H9 (cell line): ENCODE measurements at regions not wholly inside any gene's neighbourhood (a gene's known extent, or its start where the extent isn't known, plus 50 kb on each side); places are given as distances from the start of the nearest gene placed in this dataset.

ENCODE experiments used
- DNase-seq: peaks from one replicate; pipeline ENCODE4 v3.0.0-alpha.2; 2017
- H2AFZ ChIP-seq: one replicate; pipeline ENCODE4 v1.6.1; 2013; ENCODE audit warnings: mild to moderate bottlenecking, low read length, control low read depth, moderate library complexity
- H2AK5ac ChIP-seq: 2 replicates; pipeline ENCODE4 v1.6.1; 2013; ENCODE audit warnings: low read length, control low read depth, mixed read lengths; ENCODE audit not compliant: insufficient read length
- H2BK120ac ChIP-seq: one replicate; pipeline ENCODE4 v1.6.1; 2013; ENCODE audit warnings: low read depth, mild to moderate bottlenecking, low read length, control low read depth, inconsistent platforms; ENCODE audit not compliant: poor library complexity, severe bottlenecking
- H2BK12ac ChIP-seq: 2 replicates; pipeline ENCODE4 v1.6.1; 2013; ENCODE audit warnings: low read length, control low read depth, mixed read lengths, low read depth; ENCODE audit not compliant: insufficient read length
- H2BK15ac ChIP-seq: 2 replicates; pipeline ENCODE4 v1.6.1; 2013; ENCODE audit warnings: low read depth, low read length, control low read depth
- H2BK20ac ChIP-seq: one replicate; pipeline ENCODE4 v1.6.1; 2013; ENCODE audit warnings: low read depth, mild to moderate bottlenecking, low read length, control low read depth, inconsistent platforms; ENCODE audit not compliant: poor library complexity, severe bottlenecking
- H2BK5ac ChIP-seq: 2 replicates; pipeline ENCODE4 v1.6.1; 2013; ENCODE audit warnings: low read length, control low read depth, mixed read lengths; ENCODE audit not compliant: insufficient read length
- H3K14ac ChIP-seq: 2 replicates; pipeline ENCODE4 v1.6.1; 2013; ENCODE audit warnings: low read length, control low read depth; ENCODE audit not compliant: insufficient read depth
- H3K18ac ChIP-seq: 2 replicates; pipeline ENCODE4 v1.6.1; 2013; ENCODE audit warnings: low read depth, mild to moderate bottlenecking, mixed read lengths, low read length, control low read depth; ENCODE audit not compliant: insufficient read length
- H3K23ac ChIP-seq: 2 replicates; pipeline ENCODE4 v1.6.1; 2013; ENCODE audit warnings: low read length, control low read depth, mixed read lengths, low read depth; ENCODE audit not compliant: insufficient read length
- H3K23me2 ChIP-seq: 2 replicates; pipeline ENCODE4 v1.6.1; 2013; ENCODE audit warnings: low read depth, mild to moderate bottlenecking, mixed read lengths, low read length, control low read depth; ENCODE audit not compliant: insufficient read length, poor library complexity, severe bottlenecking
- H3K27ac ChIP-seq: 2 replicates; pipeline ENCODE4 v1.5.1; 2013; ENCODE audit warnings: low read length, control low read depth, mixed read lengths, low read depth; ENCODE audit not compliant: insufficient read length
- H3K27me3 ChIP-seq: 2 replicates; pipeline ENCODE4 v1.6.1; 2013; ENCODE audit warnings: low read length, control low read depth, inconsistent platforms; ENCODE audit not compliant: insufficient read depth
- H3K4ac ChIP-seq: 2 replicates; pipeline ENCODE4 v1.6.1; 2013; ENCODE audit warnings: low read depth, mild to moderate bottlenecking, control low read depth, inconsistent platforms, low read length, moderate library complexity
- H3K4me1 ChIP-seq: 2 replicates; pipeline ENCODE4 v1.6.1; 2013; ENCODE audit warnings: low read length, control low read depth, inconsistent platforms; ENCODE audit not compliant: insufficient read depth
- H3K4me2 ChIP-seq: 2 replicates; pipeline ENCODE4 v1.6.1; 2013; ENCODE audit warnings: low read length, control low read depth, mixed read lengths; ENCODE audit not compliant: insufficient read length, insufficient read depth
- H3K56ac ChIP-seq: 2 replicates; pipeline ENCODE4 v1.6.1; 2013; ENCODE audit warnings: low read depth, mild to moderate bottlenecking, mixed read lengths, low read length, control low read depth; ENCODE audit not compliant: insufficient read length
- H3K79me1 ChIP-seq: 2 replicates; pipeline ENCODE4 v1.6.1; 2013; ENCODE audit warnings: low read depth, mild to moderate bottlenecking, moderate library complexity, low read length, control low read depth, inconsistent platforms; ENCODE audit not compliant: insufficient read depth, poor library complexity, severe bottlenecking
- H3K79me2 ChIP-seq: 2 replicates; pipeline ENCODE4 v1.6.1; 2013; ENCODE audit warnings: low read length, control low read depth, inconsistent platforms; ENCODE audit not compliant: insufficient read depth
- H3K9ac ChIP-seq: 2 replicates; pipeline ENCODE4 v1.6.1; 2013; ENCODE audit warnings: low read length, control low read depth, mixed read lengths; ENCODE audit not compliant: insufficient read length; ENCODE audit errors: extremely low read depth
- H3K9me3 ChIP-seq: one replicate; pipeline ENCODE4 v1.6.1; 2013; ENCODE audit warnings: low read depth, low read length, inconsistent platforms; ENCODE audit not compliant: control insufficient read depth
- H3T11ph ChIP-seq: one replicate; pipeline ENCODE4 v1.6.1; 2013; ENCODE audit warnings: mild to moderate bottlenecking, low read length, control low read depth, inconsistent platforms
- H4K20me1 ChIP-seq: one replicate; pipeline ENCODE4 v1.6.1; 2013; ENCODE audit not compliant: control insufficient read depth, insufficient read length, insufficient read depth
- H4K5ac ChIP-seq: 2 replicates; pipeline ENCODE4 v1.6.1; 2013; ENCODE audit warnings: low read depth, mild to moderate bottlenecking, mixed read lengths, low read length, control low read depth; ENCODE audit not compliant: insufficient read length
- H4K8ac ChIP-seq: replicated peaks from 2 replicates; pipeline ENCODE4 v1.6.1; 2013; ENCODE audit warnings: low read length, control low read depth, mixed read lengths, low read depth; ENCODE audit not compliant: insufficient read length
- H4K91ac ChIP-seq: 2 replicates; pipeline ENCODE4 v1.6.1; 2013; ENCODE audit warnings: low read depth, mild to moderate bottlenecking, moderate library complexity, mixed read lengths, low read length, control low read depth; ENCODE audit not compliant: insufficient read length
- H3K27ac Mint-ChIP-seq, 3 experiments: 2 replicates in 2 of 3; 3 replicates in 1 of 3; pipeline ENCODE4 v1.8.0; 2020 to 2021; ENCODE audit warnings: mixed read lengths in 3 of 3, mild to moderate bottlenecking in 1 of 3, moderate library complexity in 1 of 3
- H3K27me3 Mint-ChIP-seq: 2 replicates; pipeline ENCODE4 v1.8.0; 2021; ENCODE audit warnings: low read depth, mild to moderate bottlenecking, moderate library complexity, mixed read lengths
- H3K36me3 Mint-ChIP-seq, 3 experiments: 2 replicates in 2 of 3; 3 replicates in 1 of 3; pipeline ENCODE4 v1.8.0; 2020 to 2021; ENCODE audit warnings: low read depth in 3 of 3, mixed read lengths in 3 of 3; ENCODE audit not compliant: insufficient read depth in 1 of 3
- H3K4me1 Mint-ChIP-seq, 2 experiments: 2 replicates each; pipeline ENCODE4 v1.8.0; 2020; ENCODE audit warnings: mixed read lengths in 2 of 2
- H3K4me3 Mint-ChIP-seq, 2 experiments: 2 replicates in 1 of 2; 3 replicates in 1 of 2; pipeline ENCODE4 v1.8.0; 2020 to 2021; ENCODE audit warnings: mild to moderate bottlenecking in 2 of 2, mixed read lengths in 2 of 2, moderate library complexity in 1 of 2
- H3K9me3 Mint-ChIP-seq, 2 experiments: 2 replicates in 1 of 2; 3 replicates in 1 of 2; pipeline ENCODE4 v1.8.0; 2020; ENCODE audit warnings: mild to moderate bottlenecking in 2 of 2, mixed read lengths in 2 of 2, moderate library complexity in 1 of 2
- WGBS: extraction: QIAGEN DNeasy Blood & Tissue Kit; methylation state at CpG from one replicate; pipeline ENCODE4 v1.1.7; 2013; ENCODE audit warnings: missing lambda C conversion rate, low lambda C conversion rate, mixed read lengths; ENCODE audit not compliant: insufficient read length; ENCODE audit errors: extremely low coverage; 5-methylcytosine and 5-hydroxymethylcytosine counted together
- TF ChIP-seq, protein P1 (sequence below): fragments of 200-600 bp; sonication (generic); conservative IDR thresholded peaks from 3 replicates; pipeline ENCODE4 v1.8.0; 2021; ENCODE audit warnings: antibody characterized with exemption, mild to moderate bottlenecking

DNA sequence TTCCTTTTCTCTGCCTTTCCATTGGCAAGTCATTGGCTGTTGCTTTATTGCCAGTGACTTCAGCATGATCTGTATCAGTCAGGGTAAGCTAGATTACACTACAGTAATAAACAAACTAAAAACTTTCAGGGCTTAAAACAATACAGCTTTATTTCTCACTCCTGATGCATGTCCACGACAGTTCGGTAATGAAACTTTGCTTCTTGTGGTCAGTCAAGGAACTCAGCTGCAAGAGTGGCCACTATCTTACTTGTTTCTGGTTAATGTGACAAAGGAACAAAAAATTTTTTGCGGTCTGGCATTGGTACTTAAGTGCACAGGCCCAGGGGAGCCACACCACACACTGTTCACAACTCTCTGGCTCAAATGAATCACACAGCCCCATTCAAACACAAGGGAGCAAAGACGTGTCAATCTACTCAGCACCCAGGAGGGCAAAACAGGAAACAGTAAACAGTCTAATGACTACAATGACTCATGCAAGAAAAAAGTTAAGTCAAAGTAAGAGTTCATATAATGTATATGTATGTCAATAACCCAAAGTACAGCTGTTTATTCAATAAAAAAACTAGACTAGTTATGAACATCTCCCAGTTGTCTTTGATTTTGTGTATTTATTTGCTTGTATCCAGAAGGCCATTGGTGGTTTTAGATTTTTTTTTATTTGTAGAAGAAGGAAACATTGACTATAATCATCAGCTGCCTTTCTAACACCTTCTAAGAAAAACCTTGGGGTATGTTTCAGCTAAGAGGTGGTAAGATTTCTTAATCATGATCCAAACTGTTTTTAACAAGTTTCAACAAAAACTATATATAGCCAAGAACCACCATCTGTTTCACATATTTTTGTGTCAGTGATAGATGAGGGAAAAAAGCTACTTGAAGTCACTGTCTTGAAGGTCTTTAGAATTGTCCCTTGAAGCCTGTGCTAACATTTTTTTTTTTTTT is 134.4 kb upstream of the FAM3C start:
- DNase-seq: no peak
- no peak overlapping the region for H4K8ac ChIP-seq
- H3K18ac ChIP-seq: no peak overlapping the region
- no peaks in the 10 kb centered on the region for H4K20me1 ChIP-seq
- TF ChIP-seq, protein P1, sequence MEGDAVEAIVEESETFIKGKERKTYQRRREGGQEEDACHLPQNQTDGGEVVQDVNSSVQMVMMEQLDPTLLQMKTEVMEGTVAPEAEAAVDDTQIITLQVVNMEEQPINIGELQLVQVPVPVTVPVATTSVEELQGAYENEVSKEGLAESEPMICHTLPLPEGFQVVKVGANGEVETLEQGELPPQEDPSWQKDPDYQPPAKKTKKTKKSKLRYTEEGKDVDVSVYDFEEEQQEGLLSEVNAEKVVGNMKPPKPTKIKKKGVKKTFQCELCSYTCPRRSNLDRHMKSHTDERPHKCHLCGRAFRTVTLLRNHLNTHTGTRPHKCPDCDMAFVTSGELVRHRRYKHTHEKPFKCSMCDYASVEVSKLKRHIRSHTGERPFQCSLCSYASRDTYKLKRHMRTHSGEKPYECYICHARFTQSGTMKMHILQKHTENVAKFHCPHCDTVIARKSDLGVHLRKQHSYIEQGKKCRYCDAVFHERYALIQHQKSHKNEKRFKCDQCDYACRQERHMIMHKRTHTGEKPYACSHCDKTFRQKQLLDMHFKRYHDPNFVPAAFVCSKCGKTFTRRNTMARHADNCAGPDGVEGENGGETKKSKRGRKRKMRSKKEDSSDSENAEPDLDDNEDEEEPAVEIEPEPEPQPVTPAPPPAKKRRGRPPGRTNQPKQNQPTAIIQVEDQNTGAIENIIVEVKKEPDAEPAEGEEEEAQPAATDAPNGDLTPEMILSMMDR: no peak
- H3T11ph ChIP-seq: no peak overlapping the region
- no peaks in the 10 kb centered on the region for H3K23me2 ChIP-seq
- no peak overlapping the region for H4K5ac ChIP-seq
- no peak overlapping the region for H2BK120ac ChIP-seq
- Mint-ChIP-seq H3K27ac (no peak overlapping the region), H3K27me3 (no peaks in the 10 kb centered on the region), H3K4me3 (no peak overlapping the region), H3K9me3 (no peaks in the 10 kb centered on the region), H3K4me1 (peaks cover 0 to 5% of the 10 kb centered on the region in 2 experiments; a peak in 1 of 4 replicates), H3K36me3 (no peaks in the 10 kb centered on the region)
- WGBS: no CpG with 5 or more reads among the region's 4 CpGs
- no peak overlapping the region for H3K23ac ChIP-seq
- H3K14ac ChIP-seq: no peak overlapping the region
- no peak overlapping the region for H4K91ac ChIP-seq
- no peak overlapping the region for H3K9ac ChIP-seq
- no peak overlapping the region for H3K4ac ChIP-seq
- H3K27me3 ChIP-seq: no peaks in the 10 kb centered on the region
- no peak overlapping the region for H2AK5ac ChIP-seq
- no peaks in the 10 kb centered on the region for H3K9me3 ChIP-seq
- H3K4me1 ChIP-seq: no peaks in the 10 kb centered on the region
- H2AFZ ChIP-seq: no peak overlapping the region
- no peak overlapping the region for H3K56ac ChIP-seq
- no peak overlapping the region for H3K27ac ChIP-seq
- H2BK5ac ChIP-seq: no peak overlapping the region
- no peaks in the 10 kb centered on the region for H3K79me2 ChIP-seq
- H2BK12ac ChIP-seq: no peak overlapping the region
- H2BK20ac ChIP-seq: no peak overlapping the region
- no peak overlapping the region for H3K4me2 ChIP-seq
- H3K79me1 ChIP-seq: no peaks in the 10 kb centered on the region
- no peak overlapping the region for H2BK15ac ChIP-seq
